HAP-1 (cell line): ENCODE measurements at regions not wholly inside any gene's neighbourhood (a gene's known extent, or its start where the extent isn't known, plus 50 kb on each side); places are given as distances from the start of the nearest gene placed in this dataset.

Source experiments
- DNase-seq, 2 experiments: peaks; one replicate each; pipeline ENCODE4 v3.0.0-alpha.2; 2016 to 2020; ENCODE audit warnings: low spot score in 2 of 2
- H3K27me3 ChIP-seq: fragments of 250-450 bp; sonication (Bioruptor Pico); 2 replicates; pipeline ENCODE4 v1.5.1; 2020; ENCODE audit warnings: low read depth, mild to moderate bottlenecking, moderate library complexity
- H3K36me3 ChIP-seq: fragments of 250-450 bp; sonication (Bioruptor Pico); replicated peaks from 2 replicates; pipeline ENCODE4 v1.5.1; 2020; ENCODE audit warnings: mild to moderate bottlenecking
- H3K4me1 ChIP-seq: fragments of 250-450 bp; sonication (Bioruptor Pico); 2 replicates; pipeline ENCODE4 v1.5.1; 2020; ENCODE audit warnings: mild to moderate bottlenecking
- H3K4me3 ChIP-seq: fragments of 250-450 bp; sonication (Bioruptor Pico); 2 replicates; pipeline ENCODE4 v1.5.1; 2020; ENCODE audit warnings: mild to moderate bottlenecking, moderate library complexity
- H3K9me3 ChIP-seq: fragments of 250-450 bp; sonication (Bioruptor Pico); 2 replicates; pipeline ENCODE4 v1.5.1; 2020; ENCODE audit warnings: mild to moderate bottlenecking, moderate library complexity
- in situ Hi-C: fragments of 300-500 bp; cut with MboI; formaldehyde crosslinking; loops from 3 replicates; pipeline ENCODE4 v1.14.3; 2020; ENCODE audit warnings: low sequenced_read_pairs, inconsistent platforms, mixed read lengths

- Histone ChIP-seq H3K36me3 (no peaks in the 10 kb centered on the region), H3K4me1 (no peaks in the 10 kb centered on the region), H3K9me3 (no peaks in the 10 kb centered on the region), H3K4me3 (no peak overlapping the region), H3K27me3 (no peaks in the 10 kb centered on the region)
- no peak for DNase-seq
- in situ Hi-C loops: no loop called here
Measured at GRCh38 chr9:103068753-103069152, 73.6 kb downstream of the CYLC2 start.

- in situ Hi-C loops: no loop called here
- Histone ChIP-seq H3K36me3 (no peaks in the 10 kb centered on the region), H3K4me1 (no peaks in the 10 kb centered on the region), H3K9me3 (no peaks in the 10 kb centered on the region), H3K27me3 (no peaks in the 10 kb centered on the region), H3K4me3 (no peak overlapping the region)
- DNase-seq: no peak
Measured at GRCh38 chr9:103078581-103078980, 83.4 kb downstream of the CYLC2 start.

GRCh38 chr9:103082494-103082893 is 87.4 kb downstream of the CYLC2 start:
- Histone ChIP-seq H3K9me3 (no peaks in the 10 kb centered on the region), H3K36me3 (no peaks in the 10 kb centered on the region), H3K27me3 (no peaks in the 10 kb centered on the region), H3K4me3 (no peak overlapping the region), H3K4me1 (no peaks in the 10 kb centered on the region)
- in situ Hi-C loops: no loop called here
- no peak for DNase-seq

GRCh38 chr9:103089357-103089756 is 94.2 kb downstream of the CYLC2 start:
- Histone ChIP-seq H3K4me3 (no peak overlapping the region), H3K9me3 (no peaks in the 10 kb centered on the region)
- in situ Hi-C loops: no loop called here

GRCh38 chr9:103104101-103104500 is 109.0 kb downstream of the CYLC2 start:
- H3K4me1 ChIP-seq: no peaks in the 10 kb centered on the region
- DNase-seq: no peak
- in situ Hi-C loops: no loop called here
- no peak overlapping the region for H3K4me3 ChIP-seq
- no peaks in the 10 kb centered on the region for H3K27me3 ChIP-seq
- H3K36me3 ChIP-seq: no peaks in the 10 kb centered on the region
- H3K9me3 ChIP-seq: no peaks in the 10 kb centered on the region

More at GRCh38 chr9:103089357-103089756, 94.2 kb downstream of the CYLC2 start:
- Histone ChIP-seq H3K27me3 (no peaks in the 10 kb centered on the region), H3K36me3 (no peaks in the 10 kb centered on the region), H3K4me1 (no peaks in the 10 kb centered on the region)
- DNase-seq: no peak

GRCh38 chr9:103116246-103116645 is 121.1 kb downstream of the CYLC2 start:
- in situ Hi-C loops: no loop called here

GRCh38 chr9:103126494-103126893 is 131.4 kb downstream of the CYLC2 start:
- no peaks in the 10 kb centered on the region for H3K4me1 ChIP-seq
- no peaks in the 10 kb centered on the region for H3K36me3 ChIP-seq
- H3K9me3 ChIP-seq: no peaks in the 10 kb centered on the region
- H3K27me3 ChIP-seq: no peaks in the 10 kb centered on the region
- in situ Hi-C loops: no loop called here
- no peak for DNase-seq
- no peak overlapping the region for H3K4me3 ChIP-seq

More at GRCh38 chr9:103116246-103116645, 121.1 kb downstream of the CYLC2 start:
- Histone ChIP-seq H3K27me3 (no peaks in the 10 kb centered on the region), H3K4me3 (no peak overlapping the region), H3K4me1 (no peaks in the 10 kb centered on the region), H3K36me3 (no peaks in the 10 kb centered on the region), H3K9me3 (no peaks in the 10 kb centered on the region)
- no peak for DNase-seq

GRCh38 chr9:103139891-103140290 is 144.8 kb downstream of the CYLC2 start:
- no peaks in the 10 kb centered on the region for H3K36me3 ChIP-seq
- H3K27me3 ChIP-seq: no peaks in the 10 kb centered on the region
- H3K4me3 ChIP-seq: no peak overlapping the region
- no peaks in the 10 kb centered on the region for H3K9me3 ChIP-seq
- DNase-seq: no peak
- H3K4me1 ChIP-seq: no peaks in the 10 kb centered on the region
- in situ Hi-C loops: no loop called here

- H3K27me3 ChIP-seq: no peaks in the 10 kb centered on the region
- no peaks in the 10 kb centered on the region for H3K4me1 ChIP-seq
- in situ Hi-C loops: no loop called here
- DNase-seq: peak in 1 of 2 experiments; percentile 39
- no peaks in the 10 kb centered on the region for H3K36me3 ChIP-seq
- H3K9me3 ChIP-seq: no peaks in the 10 kb centered on the region
- H3K4me3 ChIP-seq: no peak overlapping the region
Measured at GRCh38 chr9:103152473-103152872, 157.3 kb downstream of the CYLC2 start.

- H3K4me3 ChIP-seq: no peak overlapping the region
- no peaks in the 10 kb centered on the region for H3K4me1 ChIP-seq
- no peak for DNase-seq
- no peaks in the 10 kb centered on the region for H3K36me3 ChIP-seq
- no peaks in the 10 kb centered on the region for H3K27me3 ChIP-seq
- in situ Hi-C loops: no loop called here
- H3K9me3 ChIP-seq: no peaks in the 10 kb centered on the region
Measured at GRCh38 chr9:103167530-103167929, 172.4 kb downstream of the CYLC2 start.

- Histone ChIP-seq H3K36me3 (no peaks in the 10 kb centered on the region), H3K27me3 (no peaks in the 10 kb centered on the region), H3K9me3 (no peaks in the 10 kb centered on the region), H3K4me3 (no peak overlapping the region), H3K4me1 (no peaks in the 10 kb centered on the region)
- in situ Hi-C loops: no loop called here
- DNase-seq: no peak
Measured at GRCh38 chr9:103168254-103168653, 173.1 kb downstream of the CYLC2 start.

- Histone ChIP-seq H3K27me3 (no peaks in the 10 kb centered on the region), H3K36me3 (no peaks in the 10 kb centered on the region), H3K4me3 (no peak overlapping the region), H3K4me1 (no peaks in the 10 kb centered on the region), H3K9me3 (no peaks in the 10 kb centered on the region)
- in situ Hi-C loops: no loop called here
- no peak for DNase-seq
Measured at GRCh38 chr9:103169798-103170197, 174.7 kb downstream of the CYLC2 start.

GRCh38 chr9:103183701-103184171 is 188.6 kb downstream of the CYLC2 start:
- no peak for DNase-seq
- in situ Hi-C loops: no loop called here
- H3K4me1 ChIP-seq: no peaks in the 10 kb centered on the region
- H3K4me3 ChIP-seq: no peak overlapping the region
- no peaks in the 10 kb centered on the region for H3K36me3 ChIP-seq
- no peaks in the 10 kb centered on the region for H3K9me3 ChIP-seq
- no peaks in the 10 kb centered on the region for H3K27me3 ChIP-seq

- no peak for DNase-seq
- H3K4me1 ChIP-seq: no peaks in the 10 kb centered on the region
- H3K9me3 ChIP-seq: no peaks in the 10 kb centered on the region
- no peaks in the 10 kb centered on the region for H3K36me3 ChIP-seq
- H3K27me3 ChIP-seq: no peaks in the 10 kb centered on the region
- H3K4me3 ChIP-seq: no peak overlapping the region
- in situ Hi-C loops: no loop called here
Measured at GRCh38 chr9:103186959-103187358, 191.8 kb downstream of the CYLC2 start.

- Histone ChIP-seq H3K9me3 (no peaks in the 10 kb centered on the region), H3K4me1 (no peaks in the 10 kb centered on the region), H3K36me3 (no peaks in the 10 kb centered on the region), H3K4me3 (no peak overlapping the region), H3K27me3 (no peaks in the 10 kb centered on the region)
- in situ Hi-C loops: no loop called here
- DNase-seq: no peak
Measured at GRCh38 chr9:103188781-103189350, 193.7 kb downstream of the CYLC2 start.
